SKM-1 treated with dmso at 0.1 percent for 144 hours (cell line): ENCODE measurements at regions not wholly inside any gene's neighbourhood (a gene's known extent, or its start where the extent isn't known, plus 50 kb on each side); places are given as distances from the start of the nearest gene placed in this dataset.

Source experiments
- DNase-seq: peaks from one replicate; lab custom pipeline; 2025; ENCODE audit not compliant: unreplicated experiment; lab: John Stamatoyannopoulos, UW

GRCh38 chr19:28401739-28402424, 811.1 kb downstream of the UQCRFS1 start:
- DNase-seq, result no peak

- DNase-seq, result no peak
Measured at GRCh38 chr19:28400953-28401671, 811.8 kb downstream of the UQCRFS1 start.

GRCh38 chr19:28399187-28399586, 813.8 kb downstream of the UQCRFS1 start:
- DNase-seq, result no peak

GRCh38 chr19:28397800-28398199, 815.2 kb downstream of the UQCRFS1 start:
- DNase-seq, result no peak

- DNase-seq, result no peak
Measured at GRCh38 chr19:28397306-28397705, 815.6 kb downstream of the UQCRFS1 start.

DNA sequence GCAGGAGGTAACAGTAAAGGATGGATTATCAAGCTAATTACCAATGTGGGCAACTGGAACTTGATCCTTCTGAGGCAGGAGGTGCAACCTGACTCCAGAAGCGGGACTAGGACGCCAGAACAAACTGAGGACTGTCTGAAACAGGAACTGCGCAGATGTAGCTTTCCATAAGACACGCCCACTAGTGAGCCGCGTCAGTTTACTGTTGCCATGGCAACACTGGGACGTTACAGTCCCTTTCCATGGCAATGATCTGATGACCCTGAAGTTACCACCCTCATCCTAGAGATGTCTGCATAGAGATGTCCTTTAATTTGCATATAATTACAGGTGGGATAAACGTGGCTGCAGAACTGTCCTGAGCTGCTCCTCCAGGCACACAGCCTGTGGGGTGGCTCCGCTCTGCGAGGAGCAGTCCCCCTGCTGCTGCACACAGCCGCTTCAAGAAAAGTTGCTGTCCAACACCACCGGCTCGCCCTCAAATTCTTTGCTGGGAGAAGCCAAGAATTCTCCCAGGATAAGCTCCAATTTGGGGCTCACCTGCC, 816.6 kb downstream of the UQCRFS1 start:
- no peak for DNase-seq

DNA sequence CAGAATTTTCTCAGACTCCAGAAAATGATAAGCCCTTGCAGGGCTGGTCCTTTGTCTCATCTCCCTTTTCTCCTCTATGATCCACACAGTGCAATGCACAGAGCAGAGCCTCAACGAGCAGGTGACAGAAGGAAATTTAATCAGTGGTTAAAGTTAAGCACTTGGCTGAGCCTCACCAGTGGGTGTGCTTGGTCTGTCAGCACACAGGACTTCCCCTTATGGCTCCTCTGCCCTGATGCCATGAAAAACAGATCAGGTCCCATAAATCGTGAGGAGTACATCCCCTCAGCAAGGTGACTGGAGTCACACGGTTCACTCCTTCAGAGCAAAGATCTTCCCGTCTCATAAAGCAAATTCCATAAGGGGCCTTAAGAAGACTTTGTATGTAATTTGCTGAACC, 818.2 kb downstream of the UQCRFS1 start:
- no peak for DNase-seq

- DNase-seq, result no peak
Measured at GRCh38 chr19:28393574-28394336, 819.2 kb downstream of the UQCRFS1 start.

- no peak for DNase-seq
Measured at GRCh38 chr19:28388988-28389387, 824.0 kb downstream of the UQCRFS1 start.

GRCh38 chr19:28387507-28387906, 825.4 kb downstream of the UQCRFS1 start:
- DNase-seq, result no peak

DNA sequence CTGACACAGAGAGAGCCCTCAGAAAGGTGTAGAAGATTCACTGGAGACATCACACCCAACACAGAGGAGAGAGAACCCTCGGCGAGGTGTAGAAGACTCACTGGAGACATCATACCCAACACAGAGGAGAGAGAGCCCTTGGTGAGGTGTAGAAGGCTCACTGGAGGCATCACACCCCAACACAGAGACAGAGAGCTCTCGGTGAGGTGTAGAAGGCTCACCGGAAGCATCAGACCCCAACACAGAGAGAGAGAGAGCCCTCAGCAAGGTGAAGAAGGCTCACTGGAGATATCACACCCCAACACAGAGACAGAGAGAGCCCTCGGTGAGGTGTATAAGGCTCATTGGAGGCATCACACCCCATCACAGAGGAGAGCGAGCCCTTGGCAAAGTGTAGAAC, 826.5 kb downstream of the UQCRFS1 start:
- DNase-seq, result no peak

DNA sequence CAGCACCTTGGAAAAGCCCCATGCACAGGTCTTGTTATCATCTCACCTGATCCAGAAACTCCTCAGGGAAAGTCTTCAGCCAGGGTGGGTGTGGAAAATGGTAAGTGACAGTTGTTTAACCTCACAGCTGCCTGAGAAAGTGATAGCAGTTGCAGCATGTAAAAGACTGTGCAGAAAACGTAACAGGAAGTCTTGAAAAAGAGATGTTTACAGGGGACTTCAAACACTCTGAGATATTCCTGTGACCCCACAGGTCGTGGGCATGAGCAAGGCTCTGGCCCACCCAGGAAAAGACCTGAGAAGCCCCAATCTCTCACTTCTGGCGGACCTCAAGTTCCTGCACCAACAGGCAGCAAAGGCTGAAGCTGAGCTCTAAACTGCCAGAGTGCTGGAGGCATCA, 826.9 kb downstream of the UQCRFS1 start:
- no peak for DNase-seq

DNA sequence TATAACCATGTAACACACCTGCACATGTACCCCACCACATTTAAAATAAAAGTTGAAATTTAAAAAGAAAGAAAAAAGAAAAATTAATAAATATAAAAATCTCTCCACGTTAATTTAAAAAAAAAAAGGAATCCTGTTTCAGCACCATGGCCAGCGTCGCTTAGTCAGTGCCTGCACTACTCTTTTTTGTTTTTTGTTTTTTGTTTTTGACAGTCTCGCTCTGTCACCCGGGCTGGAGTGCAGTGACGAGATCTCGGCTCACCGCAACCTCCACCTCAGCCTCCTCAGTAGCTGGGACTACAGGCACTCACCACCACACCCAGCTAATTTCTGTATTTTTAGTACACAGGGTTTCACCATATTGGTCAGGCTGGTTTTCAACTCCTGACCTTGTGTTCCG, 835.9 kb downstream of the UQCRFS1 start:
- DNase-seq, result no peak

GRCh38 chr19:28374971-28375370, 838.0 kb downstream of the UQCRFS1 start:
- no peak for DNase-seq

DNA sequence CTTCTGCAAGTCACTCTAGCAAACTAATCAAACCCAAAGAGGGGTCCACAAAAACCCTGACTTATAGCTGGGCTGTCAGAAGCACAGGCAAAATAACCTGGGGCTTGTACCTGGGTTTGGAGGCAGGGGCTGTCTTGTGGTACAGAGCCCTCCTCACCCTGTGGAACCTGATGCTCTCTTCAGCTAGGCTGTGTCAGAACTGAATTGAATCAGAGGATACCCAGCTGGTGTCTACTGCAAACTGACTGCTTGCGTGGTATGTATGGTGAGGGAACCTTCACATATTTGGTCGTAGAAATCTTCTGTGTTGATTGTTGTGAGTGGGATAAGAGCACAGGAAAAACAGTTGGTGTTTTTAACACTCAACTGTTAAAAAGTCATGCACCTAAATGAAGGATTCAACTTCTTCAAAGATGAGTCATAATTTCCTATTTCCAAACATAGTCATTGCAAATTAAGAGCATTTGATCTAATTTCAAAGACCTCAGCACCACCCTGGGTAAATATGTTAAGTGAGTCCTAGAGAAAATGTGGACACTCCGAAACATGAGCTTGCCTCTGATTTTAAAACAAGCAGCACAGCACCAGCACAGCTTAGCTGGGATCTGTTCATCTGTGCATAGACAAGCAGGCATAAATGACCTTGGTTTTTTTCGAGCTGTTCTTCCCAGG, 840.2 kb downstream of the UQCRFS1 start:
- no peak for DNase-seq

DNA sequence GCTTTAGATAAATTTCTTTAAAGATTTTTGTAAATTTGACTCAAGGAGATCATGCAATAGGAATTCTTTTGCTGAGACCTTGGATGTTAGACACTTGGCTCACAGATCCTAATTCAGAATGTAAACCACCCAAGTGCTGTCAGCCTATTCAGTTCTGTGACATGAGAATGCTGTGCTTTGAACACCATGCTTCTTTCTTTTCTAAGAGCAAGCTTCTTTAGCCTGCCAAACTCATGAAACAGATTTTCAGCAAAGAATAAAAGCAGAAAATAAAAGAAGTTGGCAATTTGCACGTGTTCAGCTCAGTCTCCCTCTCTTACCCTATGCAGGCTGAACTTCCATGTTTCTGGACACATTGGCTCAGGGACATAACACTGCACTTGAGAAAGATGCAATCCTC, 845.8 kb downstream of the UQCRFS1 start:
- no peak for DNase-seq

DNA sequence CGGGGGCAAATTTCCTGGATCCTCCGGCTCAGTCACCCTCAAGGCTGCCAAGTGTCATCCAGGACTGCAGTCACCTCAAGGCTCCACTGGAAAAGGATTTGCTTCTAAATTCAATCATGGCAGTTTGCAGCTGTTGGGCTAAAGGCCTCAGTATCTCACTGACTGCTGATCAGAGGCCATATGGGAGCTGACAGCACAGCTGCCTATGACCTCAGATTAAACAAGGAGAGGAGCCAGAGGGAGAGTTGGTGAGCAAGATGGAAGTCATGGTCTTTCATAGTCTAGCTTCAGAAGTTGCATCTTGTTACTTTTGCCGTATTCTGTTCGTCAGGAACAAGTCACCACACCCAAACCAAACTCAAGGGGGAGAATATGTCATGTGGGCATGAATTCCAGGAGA, 849.7 kb downstream of the UQCRFS1 start:
- no peak for DNase-seq

- no peak for DNase-seq
Measured at GRCh38 chr19:28359431-28360414, 853.2 kb downstream of the UQCRFS1 start.

GRCh38 chr19:28358633-28359032, 854.3 kb downstream of the UQCRFS1 start:
- DNase-seq, result no peak

DNA sequence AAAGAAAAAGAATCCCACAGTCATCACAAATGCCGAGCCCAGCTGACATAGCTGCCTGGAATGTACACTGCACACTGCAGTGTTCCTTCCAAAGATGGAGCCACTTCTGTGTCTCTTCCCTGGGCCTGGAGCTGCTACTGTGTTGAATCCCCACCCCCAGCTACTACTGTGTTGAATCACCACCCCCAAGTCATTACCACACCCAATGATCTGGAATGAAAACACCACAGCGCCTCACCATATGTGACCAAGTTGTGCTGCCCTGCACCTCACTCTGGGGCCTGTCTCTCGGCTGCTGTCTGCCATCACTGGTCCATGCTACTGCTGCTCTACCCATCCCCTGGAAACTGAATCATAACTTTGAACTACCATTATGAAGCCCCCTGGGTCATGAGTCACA, 861.2 kb downstream of the UQCRFS1 start:
- DNase-seq, result no peak
